ENCODE measurements at regions not wholly inside any gene's neighbourhood (a gene's known extent, or its start where the extent isn't known, plus 50 kb on each side); places are given as distances from the start of the nearest gene placed in this dataset.
"Not testable (repeated sequence)": the region's sequence is repeated elsewhere in the genome, so short reads cannot be mapped to it uniquely, and the experiment has no call there.

DNA sequence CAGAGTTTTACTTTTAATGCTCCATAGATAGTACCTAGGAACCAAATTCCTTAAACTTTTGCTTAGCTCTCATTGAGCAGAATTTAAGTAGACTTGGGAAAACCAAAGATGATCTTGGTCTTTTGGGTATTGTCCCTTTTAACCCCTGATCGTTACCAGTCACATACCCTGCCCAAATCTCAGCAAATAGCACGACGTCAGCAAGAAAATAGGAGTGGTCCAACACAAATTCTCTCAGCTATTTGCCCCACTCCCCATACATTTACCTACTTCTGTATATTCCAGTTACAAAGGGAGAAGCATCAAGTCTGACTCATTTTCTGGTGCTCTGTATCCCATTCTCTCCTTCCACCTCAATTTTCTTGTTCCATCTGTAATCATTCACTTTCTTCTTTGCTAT, 387.3 kb downstream of the CCDC85A start:
- Histone ChIP-seq H3K4me2 (ENCODE audit: low read length) (no peak overlapping the region), H3K27me3 (ENCODE audit: control insufficient read depth, insufficient read depth, low read length) (no peaks in the 10 kb centered on the region), H3K4me3 (ENCODE audit: low read length) (no peak overlapping the region)

GRCh38 chr2:56576001-56576400, 392.2 kb downstream of the CCDC85A start:
- no peaks in the 10 kb centered on the region for H3K9me3 ChIP-seq (replicated peaks; ENCODE audit: low read length)
- H3K9ac ChIP-seq (ENCODE audit: low read depth, low read length) = no peak overlapping the region
- H3K4me2 ChIP-seq (ENCODE audit: low read length) = no peak overlapping the region
- no peaks in the 10 kb centered on the region for H3K27me3 ChIP-seq (ENCODE audit: control insufficient read depth, insufficient read depth, low read length)
- no peak overlapping the region for H3K4me3 ChIP-seq (ENCODE audit: low read length)
- peaks cover 12% of the 10 kb centered on the region for H3K4me1 ChIP-seq (ENCODE audit: control insufficient read depth, insufficient read depth, low read length)
- no peaks in the 10 kb centered on the region for H3K36me3 ChIP-seq (ENCODE audit: insufficient read depth, low read length)

More for the DNA sequence above, 387.3 kb downstream of the CCDC85A start:
- no peak overlapping the region for H3K9ac ChIP-seq (ENCODE audit: low read depth, low read length)
- H3K4me1 ChIP-seq (ENCODE audit: control insufficient read depth, insufficient read depth, low read length) = no peaks in the 10 kb centered on the region
- H3K9me3 ChIP-seq (replicated peaks; ENCODE audit: low read length) = no peaks in the 10 kb centered on the region
- H3K36me3 ChIP-seq (ENCODE audit: insufficient read depth, low read length) = no peaks in the 10 kb centered on the region

GRCh38 chr2:56580242-56580641, 396.5 kb downstream of the CCDC85A start:
- H3K4me2 ChIP-seq (ENCODE audit: low read length) = peak overlapping the region; percentile 16
- no peaks in the 10 kb centered on the region for H3K9me3 ChIP-seq (replicated peaks; ENCODE audit: low read length)
- peak overlapping the region; percentile 12 for H3K9ac ChIP-seq (ENCODE audit: low read depth, low read length)
- H3K27me3 ChIP-seq (ENCODE audit: control insufficient read depth, insufficient read depth, low read length) = no peaks in the 10 kb centered on the region
- peaks cover 45% of the 10 kb centered on the region for H3K4me1 ChIP-seq (ENCODE audit: control insufficient read depth, insufficient read depth, low read length)
- no peaks in the 10 kb centered on the region for H3K36me3 ChIP-seq (ENCODE audit: insufficient read depth, low read length)
- no peak overlapping the region for H3K4me3 ChIP-seq (ENCODE audit: low read length)

DNA sequence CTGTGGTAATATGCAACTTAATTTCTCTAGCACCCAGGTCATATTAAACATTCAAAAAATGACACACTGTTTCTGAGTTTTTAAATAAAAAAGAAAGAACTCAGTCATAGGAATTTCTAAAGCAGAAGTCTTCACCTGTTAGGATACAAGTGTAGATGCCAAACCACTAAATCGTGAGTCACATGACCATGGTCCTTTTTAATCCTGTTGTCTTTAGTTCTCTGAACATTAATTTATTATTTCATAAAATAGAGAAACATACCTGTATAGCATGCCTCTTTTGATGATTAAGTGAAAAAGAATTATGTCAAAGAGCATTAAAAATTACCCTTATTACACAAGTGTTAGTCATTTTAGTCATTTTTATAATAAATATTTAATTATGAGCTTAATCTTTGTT, 398.8 kb downstream of the CCDC85A start:
- Histone ChIP-seq H3K9me3 (replicated peaks; ENCODE audit: low read length) (no peaks in the 10 kb centered on the region), H3K4me2 (ENCODE audit: low read length) (peak overlapping the region; percentile 24), H3K9ac (ENCODE audit: low read depth, low read length) (no peak overlapping the region), H3K4me1 (ENCODE audit: control insufficient read depth, insufficient read depth, low read length) (peaks cover 51% of the 10 kb centered on the region), H3K4me3 (ENCODE audit: low read length) (no peak overlapping the region), H3K36me3 (ENCODE audit: insufficient read depth, low read length) (no peaks in the 10 kb centered on the region), H3K27me3 (ENCODE audit: control insufficient read depth, insufficient read depth, low read length) (no peaks in the 10 kb centered on the region)

DNA sequence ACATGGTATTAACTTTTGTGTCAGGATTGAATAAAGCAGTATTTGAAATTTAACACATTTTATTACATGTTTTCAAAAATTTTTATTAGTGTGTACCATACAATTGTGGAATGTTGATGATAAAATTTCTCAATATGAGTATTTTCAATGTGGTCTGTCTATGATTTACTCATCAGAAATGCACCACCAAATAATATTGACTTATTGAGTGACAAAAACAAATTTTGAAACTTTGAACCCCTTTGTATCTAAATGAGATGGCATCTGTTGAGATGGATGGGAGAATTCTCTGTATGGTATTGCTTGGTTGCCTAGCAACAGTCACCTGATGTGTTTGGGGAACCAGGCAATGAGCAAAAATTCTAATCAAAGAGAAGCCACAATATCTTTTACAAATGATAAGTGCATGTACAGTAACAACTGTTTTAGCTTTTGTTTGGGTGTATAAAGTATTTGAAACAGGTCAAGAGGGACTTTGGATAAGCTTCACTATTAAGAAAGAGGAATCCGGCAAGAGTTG, 400.1 kb downstream of the CCDC85A start:
- H3K36me3 ChIP-seq (ENCODE audit: insufficient read depth, low read length) = no peaks in the 10 kb centered on the region
- no peak overlapping the region for H3K9ac ChIP-seq (ENCODE audit: low read depth, low read length)
- no peak overlapping the region for H3K4me3 ChIP-seq (ENCODE audit: low read length)
- no peaks in the 10 kb centered on the region for H3K27me3 ChIP-seq (ENCODE audit: control insufficient read depth, insufficient read depth, low read length)
- H3K4me2 ChIP-seq (ENCODE audit: low read length) = no peak overlapping the region
- peaks cover 53% of the 10 kb centered on the region for H3K4me1 ChIP-seq (ENCODE audit: control insufficient read depth, insufficient read depth, low read length)
- no peaks in the 10 kb centered on the region for H3K9me3 ChIP-seq (replicated peaks; ENCODE audit: low read length)

GRCh38 chr2:56587456-56587855, 403.7 kb downstream of the CCDC85A start:
- H3K4me1 ChIP-seq (ENCODE audit: control insufficient read depth, insufficient read depth, low read length) = peaks cover 26% of the 10 kb centered on the region
- no peak overlapping the region for H3K4me2 ChIP-seq (ENCODE audit: low read length)
- H3K9me3 ChIP-seq (replicated peaks; ENCODE audit: low read length) = no peaks in the 10 kb centered on the region
- no peaks in the 10 kb centered on the region for H3K27me3 ChIP-seq (ENCODE audit: control insufficient read depth, insufficient read depth, low read length)
- no peaks in the 10 kb centered on the region for H3K36me3 ChIP-seq (ENCODE audit: insufficient read depth, low read length)
- H3K9ac ChIP-seq (ENCODE audit: low read depth, low read length) = no peak overlapping the region
- no peak overlapping the region for H3K4me3 ChIP-seq (ENCODE audit: low read length)

DNA sequence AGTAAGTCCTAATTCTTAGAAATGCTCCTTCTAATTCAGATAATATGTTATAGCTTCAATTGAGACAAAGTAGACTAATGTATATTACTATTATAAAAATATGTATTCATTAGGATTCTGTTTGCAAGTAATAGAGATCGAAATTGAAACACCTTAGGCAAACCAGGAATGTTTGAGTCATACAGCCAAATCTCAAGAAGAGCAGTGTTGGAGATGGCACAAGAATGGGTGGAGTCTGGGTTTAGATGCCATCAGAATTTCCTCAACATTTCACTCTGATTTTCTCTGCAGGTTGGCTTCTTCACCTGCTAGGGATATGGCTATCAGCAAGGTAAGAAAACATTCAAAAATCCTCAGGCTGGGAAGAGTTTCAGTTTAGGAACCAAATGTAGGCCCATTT, 405.4 kb downstream of the CCDC85A start:
- Histone ChIP-seq H3K4me1 (ENCODE audit: control insufficient read depth, insufficient read depth, low read length) (peaks cover 12% of the 10 kb centered on the region), H3K36me3 (ENCODE audit: insufficient read depth, low read length) (no peaks in the 10 kb centered on the region), H3K4me2 (ENCODE audit: low read length) (no peak overlapping the region), H3K27me3 (ENCODE audit: control insufficient read depth, insufficient read depth, low read length) (no peaks in the 10 kb centered on the region), H3K4me3 (ENCODE audit: low read length) (no peak overlapping the region), H3K9me3 (replicated peaks; ENCODE audit: low read length) (no peaks in the 10 kb centered on the region), H3K9ac (ENCODE audit: low read depth, low read length) (no peak overlapping the region)

- H3K36me3 ChIP-seq (ENCODE audit: insufficient read depth, low read length) = no peaks in the 10 kb centered on the region
- no peaks in the 10 kb centered on the region for H3K9me3 ChIP-seq (replicated peaks; ENCODE audit: low read length)
- no peak overlapping the region for H3K9ac ChIP-seq (ENCODE audit: low read depth, low read length)
- H3K4me3 ChIP-seq (ENCODE audit: low read length) = no peak overlapping the region
- H3K4me2 ChIP-seq (ENCODE audit: low read length) = no peak overlapping the region
- peaks cover 11% of the 10 kb centered on the region for H3K4me1 ChIP-seq (ENCODE audit: control insufficient read depth, insufficient read depth, low read length)
- no peaks in the 10 kb centered on the region for H3K27me3 ChIP-seq (ENCODE audit: control insufficient read depth, insufficient read depth, low read length)
Measured at GRCh38 chr2:56589835-56590234, 406.0 kb downstream of the CCDC85A start.

- H3K9me3 ChIP-seq (replicated peaks; ENCODE audit: low read length) = no peaks in the 10 kb centered on the region
- H3K36me3 ChIP-seq (ENCODE audit: insufficient read depth, low read length) = no peaks in the 10 kb centered on the region
- H3K4me2 ChIP-seq (ENCODE audit: low read length) = no peak overlapping the region
- no peak overlapping the region for H3K4me3 ChIP-seq (ENCODE audit: low read length)
- H3K27me3 ChIP-seq (ENCODE audit: control insufficient read depth, insufficient read depth, low read length) = no peaks in the 10 kb centered on the region
- peaks cover 11% of the 10 kb centered on the region for H3K4me1 ChIP-seq (ENCODE audit: control insufficient read depth, insufficient read depth, low read length)
- H3K9ac ChIP-seq (ENCODE audit: low read depth, low read length) = no peak overlapping the region
Measured at GRCh38 chr2:56590611-56591010, 406.8 kb downstream of the CCDC85A start.

DNA sequence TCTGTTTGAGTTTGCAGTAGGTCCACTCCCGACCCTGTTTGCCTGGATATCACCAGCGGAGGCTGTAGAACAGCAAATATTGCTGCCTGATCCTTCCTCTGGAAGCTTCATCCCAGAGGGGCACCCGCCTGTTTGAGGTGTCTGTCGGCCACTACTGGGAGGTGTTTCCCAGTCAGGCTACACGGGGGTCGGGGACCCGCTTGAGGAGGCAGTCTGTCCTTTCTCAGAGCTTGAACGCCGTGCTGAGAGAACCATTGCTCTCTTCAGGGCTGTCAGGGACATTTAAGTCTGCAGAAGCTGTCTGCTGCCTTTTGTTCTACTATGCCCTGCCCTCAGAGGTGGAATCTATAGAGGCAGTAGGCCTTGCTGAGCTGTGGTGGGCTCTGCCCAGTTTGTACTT, 422.3 kb downstream of the CCDC85A start:
- H3K27me3 ChIP-seq (ENCODE audit: control insufficient read depth, insufficient read depth, low read length); H3K9ac ChIP-seq (ENCODE audit: low read depth, low read length); H3K9me3 ChIP-seq (replicated peaks; ENCODE audit: low read length); H3K4me2 ChIP-seq (ENCODE audit: low read length); H3K4me3 ChIP-seq (ENCODE audit: low read length); H3K4me1 ChIP-seq (ENCODE audit: control insufficient read depth, insufficient read depth, low read length); H3K36me3 ChIP-seq (ENCODE audit: insufficient read depth, low read length): not testable (repeated sequence)

DNA sequence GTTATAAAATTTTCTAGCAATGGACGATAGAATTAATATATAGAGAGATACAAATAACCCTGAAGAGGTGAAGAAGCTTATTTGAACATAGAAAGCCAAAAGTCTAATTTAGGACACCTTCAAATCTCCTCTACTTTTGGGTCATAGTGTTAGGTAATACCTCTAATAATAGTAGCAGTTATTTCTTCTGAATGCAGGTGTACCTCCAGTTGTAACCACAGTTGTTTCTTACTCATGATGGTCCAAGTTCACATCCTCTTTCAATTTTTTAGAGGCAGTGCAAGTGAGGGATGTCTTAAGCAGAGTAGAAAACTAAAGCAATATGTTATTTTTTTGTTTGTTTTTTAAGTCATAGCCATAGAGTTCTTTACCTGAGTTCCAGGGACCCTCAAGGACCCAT, 429.5 kb downstream of the CCDC85A start:
- H3K27me3 ChIP-seq (ENCODE audit: control insufficient read depth, insufficient read depth, low read length) = no peaks in the 10 kb centered on the region
- H3K4me1 ChIP-seq (ENCODE audit: control insufficient read depth, insufficient read depth, low read length) = peaks cover 15% of the 10 kb centered on the region
- no peak overlapping the region for H3K4me2 ChIP-seq (ENCODE audit: low read length)
- no peak overlapping the region for H3K4me3 ChIP-seq (ENCODE audit: low read length)
- H3K9ac ChIP-seq (ENCODE audit: low read depth, low read length) = no peak overlapping the region
- no peaks in the 10 kb centered on the region for H3K36me3 ChIP-seq (ENCODE audit: insufficient read depth, low read length)
- H3K9me3 ChIP-seq (replicated peaks; ENCODE audit: low read length) = no peaks in the 10 kb centered on the region

DNA sequence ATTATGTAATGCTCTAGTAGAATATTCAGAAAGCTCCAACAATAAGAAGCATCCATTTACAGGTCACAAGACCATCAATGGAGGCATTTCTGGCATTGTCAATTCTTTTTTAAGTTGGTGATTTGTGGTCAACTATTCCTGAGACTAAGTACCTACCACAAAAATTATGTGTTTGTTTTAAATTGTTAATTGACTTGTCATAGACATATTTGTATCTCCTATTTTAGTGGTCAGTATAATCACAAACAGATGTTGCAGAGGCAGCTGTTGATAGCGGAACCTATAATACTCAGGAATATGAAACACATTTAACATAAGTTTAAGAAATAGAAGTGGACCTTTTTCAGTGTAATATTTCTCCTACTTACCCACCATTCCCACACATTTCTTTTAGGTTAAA, 430.1 kb downstream of the CCDC85A start:
- H3K4me3 ChIP-seq (ENCODE audit: low read length) = no peak overlapping the region
- H3K36me3 ChIP-seq (ENCODE audit: insufficient read depth, low read length) = no peaks in the 10 kb centered on the region
- no peaks in the 10 kb centered on the region for H3K27me3 ChIP-seq (ENCODE audit: control insufficient read depth, insufficient read depth, low read length)
- H3K4me1 ChIP-seq (ENCODE audit: control insufficient read depth, insufficient read depth, low read length) = peaks cover 15% of the 10 kb centered on the region
- H3K9me3 ChIP-seq (replicated peaks; ENCODE audit: low read length) = no peaks in the 10 kb centered on the region
- no peak overlapping the region for H3K9ac ChIP-seq (ENCODE audit: low read depth, low read length)
- no peak overlapping the region for H3K4me2 ChIP-seq (ENCODE audit: low read length)
